HepG2 (cell line): ENCODE measurements at regions not wholly inside any gene's neighbourhood (a gene's known extent, or its start where the extent isn't known, plus 50 kb on each side); places are given as distances from the start of the nearest gene placed in this dataset.

Source experiments
- ATAC-seq: fragments of 200-7000 bp; cut with Tn5 transposase; 3 replicates; pipeline ENCODE4 v1.9.1; 2020; ENCODE audit warnings: mild to moderate bottlenecking, moderate library complexity
- BruUV-seq: library from RNA; stranded (reverse); fragments of 400-500 nt; replicated peaks from 2 replicates; lab custom pipeline; 2021; lab: Mats Ljungman, UMichigan
- CTCF ChIA-PET: fragments of 300-600 bp; formaldehyde crosslinking; extraction: SDS; loops from one replicate; lab custom pipeline; 2021; ENCODE audit warnings: low total read pairs, inconsistent platforms, low intra/inter-chr PET ratio; lab: Yijun Ruan, JAX
- POLR2A ChIA-PET: fragments of 350-600 bp; sonication (Branson Sonifier 250); formaldehyde crosslinking; loops from one replicate; lab custom pipeline; 2020; ENCODE audit warnings: antibody characterized with exemption, inconsistent platforms; lab: Yijun Ruan, JAX
- DNase-seq: peaks from one replicate; pipeline ENCODE4 v3.0.0-alpha.2; 2015; ENCODE audit warnings: low spot score
- FAIRE-seq: peaks from 3 replicates; lab custom pipeline; 2011; peaks lifted over from hg19 to GRCh38; lab: Jason Lieb, UNC
- H2AFZ ChIP-seq: one replicate; pipeline ENCODE4 v1.6.1; 2011; ENCODE audit warnings: low read length, inconsistent platforms
- H3K27ac ChIP-seq: fragments of 300-600 bp; 3 replicates; pipeline ENCODE4 v1.8.0; 2011; ENCODE audit warnings: mixed run types, mild to moderate bottlenecking, mixed read lengths, low read length, inconsistent platforms; ENCODE audit not compliant: insufficient read depth; ENCODE audit errors: extremely low read length
- H3K27me3 ChIP-seq, 2 experiments: fragments of 200-600 bp in 1 of 2; 2 replicates in 1 of 2; 3 replicates in 1 of 2; pipeline versions ENCODE4 v1.6.0 to v1.8.0; 2011; ENCODE audit warnings: low read length in 2 of 2, mild to moderate bottlenecking in 2 of 2, moderate library complexity in 2 of 2, inconsistent platforms in 1 of 2; ENCODE audit not compliant: insufficient read depth in 2 of 2, control insufficient read depth in 1 of 2
- H3K36me3 ChIP-seq, 2 experiments: fragments of 200-600 bp in 1 of 2; replicated peaks in 1 of 2; 2 replicates in 1 of 2; 3 replicates in 1 of 2; pipeline versions ENCODE4 v1.5.1 to v1.8.0; 2011; ENCODE audit warnings: low read length in 2 of 2, inconsistent platforms in 1 of 2; ENCODE audit not compliant: insufficient read depth in 2 of 2, control insufficient read depth in 1 of 2
- H3K4me1 ChIP-seq: 2 replicates; pipeline ENCODE4 v1.5.1; 2012; ENCODE audit warnings: low read length, inconsistent platforms; ENCODE audit not compliant: insufficient read depth
- H3K4me2 ChIP-seq: 2 replicates; pipeline ENCODE4 v1.6.0; 2011; ENCODE audit warnings: low read depth, low read length, inconsistent platforms
- H3K4me3 ChIP-seq, 3 experiments: fragments of 200-600 bp in 1 of 3; sonication (generic), shearing (Covaris generic) in 1 of 3; replicated peaks in 1 of 3; 2 replicates each; pipeline ENCODE4 v1.5.1; 2011 to 2016; ENCODE audit warnings: low read length in 3 of 3, inconsistent platforms in 2 of 3, low read depth in 2 of 3, mild to moderate bottlenecking in 2 of 3, control low read depth in 1 of 3, mixed read lengths in 1 of 3; ENCODE audit not compliant: insufficient read depth in 1 of 3
- H3K79me2 ChIP-seq: one replicate; pipeline ENCODE4 v1.6.1; 2011; ENCODE audit warnings: low read length, inconsistent platforms; ENCODE audit not compliant: insufficient read depth
- H3K9ac ChIP-seq: 2 replicates; pipeline ENCODE4 v1.6.0; 2011; ENCODE audit warnings: mild to moderate bottlenecking, low read depth, low read length, inconsistent platforms; ENCODE audit not compliant: insufficient read depth
- H3K9me3 ChIP-seq: 2 replicates; pipeline ENCODE4 v1.5.1; 2012; ENCODE audit warnings: mild to moderate bottlenecking, low read length
- H4K20me1 ChIP-seq: 2 replicates; pipeline ENCODE4 v1.6.0; 2011; ENCODE audit warnings: inconsistent platforms, mild to moderate bottlenecking, low read length, moderate library complexity; ENCODE audit not compliant: insufficient read depth
- ADNP ChIP-seq: sonication (generic); formaldehyde crosslinking; IDR thresholded peaks from 2 replicates; pipeline ENCODE4 v1.4.0; 2020; ENCODE audit warnings: missing genetic modification reagents
- HMGA1 ChIP-seq: sonication (generic); formaldehyde crosslinking; conservative IDR thresholded peaks from 2 replicates; pipeline ENCODE4 v1.4.0; 2020; ENCODE audit warnings: missing genetic modification reagents
- JUND ChIP-seq: sonication (generic); formaldehyde crosslinking; IDR thresholded peaks from 2 replicates; pipeline ENCODE4 v1.8.0; 2022; ENCODE audit warnings: mild to moderate bottlenecking, missing genetic modification reagents
- NR3C1 ChIP-seq: sonication (generic); formaldehyde crosslinking; IDR thresholded peaks from 2 replicates; pipeline ENCODE4 v1.4.0; 2020; ENCODE audit warnings: missing genetic modification reagents
- SMAD3 ChIP-seq: sonication (generic); formaldehyde crosslinking; IDR thresholded peaks from 2 replicates; pipeline ENCODE4 v1.4.0; 2020; ENCODE audit warnings: missing genetic modification reagents
- USF2 ChIP-seq, 2 experiments: sonication (generic) in 1 of 2; formaldehyde crosslinking in 1 of 2; IDR thresholded peaks; 2 replicates each; pipeline versions ENCODE4 v1.5.1 to v1.6.1; 2011 to 2020; ENCODE audit warnings: borderline replicate concordance in 1 of 2, low read depth in 1 of 2, low read length in 1 of 2, mild to moderate bottlenecking in 1 of 2, missing genetic modification reagents in 1 of 2, moderate library complexity in 1 of 2
- ZNF281 ChIP-seq: sonication (generic); formaldehyde crosslinking; IDR thresholded peaks from 2 replicates; pipeline ENCODE4 v1.4.0; 2020; ENCODE audit warnings: missing genetic modification reagents, borderline replicate concordance
- ZNF773 ChIP-seq: sonication (generic); formaldehyde crosslinking; IDR thresholded peaks from 2 replicates; pipeline ENCODE4 v1.4.0; 2020; ENCODE audit warnings: missing genetic modification reagents, borderline replicate concordance
- WGBS: methylation state at CpG from one replicate; pipeline ENCODE4 v1.1.6; 2017; ENCODE audit warnings: low lambda C conversion rate; 5-methylcytosine and 5-hydroxymethylcytosine counted together
- in situ Hi-C: cut with HindIII; loops from 2 replicates; pipeline ENCODE4 v1.10.0; 2017; ENCODE audit warnings: low pct_unique_long_range_greater_than_20kb; ENCODE audit not compliant: extremely low pct_ligation_motif_present
- intact Hi-C: fragments of 100-400 bp; cut with micrococcal nuclease; formaldehyde crosslinking; loops from one replicate; pipeline ENCODE4 v1.10.0; 2022; ENCODE audit not compliant: unreplicated experiment
- TF ChIP-seq, protein P1 (sequence below): IDR thresholded peaks from 2 replicates; pipeline ENCODE4 v1.6.1; 2016; ENCODE audit warnings: mild to moderate bottlenecking

DNA sequence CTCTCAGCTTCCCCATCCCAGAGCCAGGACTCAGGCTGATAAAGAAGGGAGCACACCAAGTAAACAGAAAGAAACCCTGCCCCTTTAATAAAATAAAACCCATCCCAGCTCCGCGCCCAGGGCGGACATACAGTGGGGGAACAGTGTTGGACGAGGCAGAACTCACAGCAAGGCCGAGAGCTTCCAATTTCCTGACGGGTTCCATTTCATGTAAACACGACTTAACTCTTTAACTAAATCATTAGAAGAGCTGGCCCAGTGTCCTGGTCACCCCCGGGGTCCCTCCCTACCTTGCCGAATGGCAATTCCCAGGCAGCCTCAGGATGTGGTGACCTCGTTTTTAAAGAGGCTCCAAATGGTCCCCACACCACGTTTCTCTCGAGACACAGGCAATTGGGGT, 340.7 kb downstream of the FOXL1 start:
- ChIA-PET CTCF (no interaction called here), POLR2A (no interaction called here)
- no peaks in the 10 kb centered on the region for H4K20me1 ChIP-seq
- ATAC-seq (no peak), DNase-seq (no peak), FAIRE-seq (no peak)
- H3K4me2 ChIP-seq = no peak overlapping the region
- no TSS peak for BruUV-seq
- intact Hi-C loops (no loop called here), in situ Hi-C loops (no loop called here)
- H3K9ac ChIP-seq = no peak overlapping the region
- no peaks in the 10 kb centered on the region for H3K9me3 ChIP-seq
- H3K79me2 ChIP-seq = no peaks in the 10 kb centered on the region
- TF ChIP-seq SMAD3 (CRISPR knock-in tag) (no peak), JUND (no peak), HMGA1 (CRISPR knock-in tag) (no peak), USF2 (IDR thresholded peaks at IDR 0.05; ENCODE audit: low read depth, low read length) (no peak), USF2 (CRISPR knock-in tag; IDR thresholded peaks at IDR 0.05; ENCODE audit: borderline replicate concordance) (no peak), ZNF281 (CRISPR knock-in tag) (no peak), ZNF773 (CRISPR knock-in tag) (no peak), NR3C1 (CRISPR knock-in tag) (no peak), ADNP (no peak)
- TF ChIP-seq, protein P1, sequence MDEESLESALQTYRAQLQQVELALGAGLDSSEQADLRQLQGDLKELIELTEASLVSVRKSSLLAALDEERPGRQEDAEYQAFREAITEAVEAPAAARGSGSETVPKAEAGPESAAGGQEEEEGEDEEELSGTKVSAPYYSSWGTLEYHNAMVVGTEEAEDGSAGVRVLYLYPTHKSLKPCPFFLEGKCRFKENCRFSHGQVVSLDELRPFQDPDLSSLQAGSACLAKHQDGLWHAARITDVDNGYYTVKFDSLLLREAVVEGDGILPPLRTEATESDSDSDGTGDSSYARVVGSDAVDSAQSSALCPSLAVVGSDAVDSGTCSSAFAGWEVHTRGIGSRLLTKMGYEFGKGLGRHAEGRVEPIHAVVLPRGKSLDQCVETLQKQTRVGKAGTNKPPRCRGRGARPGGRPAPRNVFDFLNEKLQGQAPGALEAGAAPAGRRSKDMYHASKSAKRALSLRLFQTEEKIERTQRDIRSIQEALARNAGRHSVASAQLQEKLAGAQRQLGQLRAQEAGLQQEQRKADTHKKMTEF (CRISPR knock-in tag) = no peak
- H3K27ac ChIP-seq = no peak overlapping the region
- 38% methylated on average over 12 of the region's 12 CpGs for WGBS
- H3K27me3 ChIP-seq = peaks cover 7 to 43% of the 10 kb centered on the region in 2 experiments; a peak in 4 of 5 replicates
- no peaks in the 10 kb centered on the region for H3K4me1 ChIP-seq
- no peak overlapping the region for H3K4me3 ChIP-seq
- no peak overlapping the region for H2AFZ ChIP-seq
- H3K36me3 ChIP-seq = no peaks in the 10 kb centered on the region
